ENCODE measurements at regions not wholly inside any gene's neighbourhood (a gene's known extent, or its start where the extent isn't known, plus 50 kb on each side); places are given as distances from the start of the nearest gene placed in this dataset.

GRCh38 chr6:126419901-126420300 lies 80.0 kb downstream of the CENPW start:
- DNase-seq (ENCODE audit: low read depth, low spot score): no peak
- no peak overlapping the region for H3K4me3 ChIP-seq (ENCODE audit: low read length)

GRCh38 chr6:126422912-126423311 lies 83.0 kb downstream of the CENPW start:
- no peak overlapping the region for H3K4me3 ChIP-seq (ENCODE audit: low read length)

GRCh38 chr6:126427713-126428112 lies 87.8 kb downstream of the CENPW start:
- H3K4me3 ChIP-seq (ENCODE audit: low read length): no peak overlapping the region
- DNase-seq (ENCODE audit: low read depth, low spot score): no peak

More at GRCh38 chr6:126422912-126423311, 83.0 kb downstream of the CENPW start:
- DNase-seq (ENCODE audit: low read depth, low spot score): no peak

- H3K4me3 ChIP-seq (ENCODE audit: low read length): no peak overlapping the region
- no peak for DNase-seq (ENCODE audit: low read depth, low spot score)
These were observed 90.0 kb downstream of the CENPW start for GRCh38 chr6:126429866-126430265.

- no peak for DNase-seq (ENCODE audit: low read depth, low spot score)
- H3K4me3 ChIP-seq (ENCODE audit: low read length): no peak overlapping the region
These were observed 92.6 kb downstream of the CENPW start for GRCh38 chr6:126432564-126432963.

- H3K4me3 ChIP-seq (ENCODE audit: low read length): no peak overlapping the region
- no peak for DNase-seq (ENCODE audit: low read depth, low spot score)
These were observed 94.0 kb downstream of the CENPW start for GRCh38 chr6:126433927-126434326.

DNA sequence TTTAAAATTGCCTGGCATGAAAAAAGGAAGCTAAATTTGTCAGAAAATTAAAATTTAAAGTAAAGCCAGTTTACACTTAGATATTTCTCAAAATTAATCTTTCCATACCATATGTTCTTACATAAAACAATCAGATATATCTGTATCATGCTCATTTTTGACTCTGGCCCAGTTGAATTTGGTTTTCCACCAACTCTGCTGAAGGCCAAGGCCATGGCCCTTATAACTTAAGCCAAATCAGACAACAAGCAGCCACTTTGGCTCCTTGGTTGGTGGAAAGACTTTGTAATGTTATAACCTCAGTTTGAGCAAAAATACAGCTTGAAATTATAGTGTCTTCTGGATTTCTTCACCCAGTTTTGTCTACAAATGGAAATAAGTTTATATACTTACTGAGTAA lies 97.3 kb downstream of the CENPW start:
- H3K4me3 ChIP-seq (ENCODE audit: low read length): no peak overlapping the region
- DNase-seq (ENCODE audit: low read depth, low spot score): no peak

GRCh38 chr6:126439040-126439439 lies 99.1 kb downstream of the CENPW start:
- no peak overlapping the region for H3K4me3 ChIP-seq (ENCODE audit: low read length)
- no peak for DNase-seq (ENCODE audit: low read depth, low spot score)

- H3K4me3 ChIP-seq (ENCODE audit: low read length): no peak overlapping the region
- no peak for DNase-seq (ENCODE audit: low read depth, low spot score)
These were observed 101.0 kb downstream of the CENPW start for GRCh38 chr6:126440923-126441322.

DNA sequence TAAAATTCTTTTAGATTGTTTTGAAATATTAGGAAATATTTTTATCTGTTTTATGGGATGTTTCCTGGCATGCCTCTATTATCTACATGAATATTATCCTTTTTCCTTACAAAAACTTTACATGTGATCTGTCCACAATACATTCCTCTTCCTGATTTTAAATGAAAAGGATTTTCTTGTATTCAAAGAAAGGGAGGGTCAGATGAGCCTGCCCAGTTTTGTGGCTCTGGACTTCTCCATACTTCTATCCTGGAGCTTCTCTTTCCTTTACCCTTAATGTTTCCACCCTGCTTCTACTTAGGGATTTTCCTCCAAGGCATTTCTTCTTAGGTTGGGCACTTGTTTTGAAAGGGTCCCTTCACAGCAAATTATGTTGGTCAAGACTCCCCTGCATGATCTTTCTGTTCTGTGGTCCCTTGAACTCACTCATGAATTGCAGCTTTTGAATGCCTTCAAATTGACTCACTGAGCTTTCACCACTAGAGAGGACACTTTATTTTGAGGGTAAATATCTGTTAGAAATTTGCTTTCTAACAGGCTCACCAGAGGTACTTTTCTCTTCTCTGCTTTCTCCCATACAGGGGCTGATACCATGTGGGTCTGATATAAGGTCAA lies 104.9 kb downstream of the CENPW start:
- no peak overlapping the region for H3K4me3 ChIP-seq (ENCODE audit: low read length)
- DNase-seq (ENCODE audit: low read depth, low spot score): no peak

- no peak overlapping the region for H3K4me3 ChIP-seq (ENCODE audit: low read length)
- no peak for DNase-seq (ENCODE audit: low read depth, low spot score)
These were observed 106.3 kb downstream of the CENPW start for GRCh38 chr6:126446248-126446647.

GRCh38 chr6:126447367-126447766 lies 107.5 kb downstream of the CENPW start:
- no peak overlapping the region for H3K4me3 ChIP-seq (ENCODE audit: low read length)
- no peak for DNase-seq (ENCODE audit: low read depth, low spot score)

DNA sequence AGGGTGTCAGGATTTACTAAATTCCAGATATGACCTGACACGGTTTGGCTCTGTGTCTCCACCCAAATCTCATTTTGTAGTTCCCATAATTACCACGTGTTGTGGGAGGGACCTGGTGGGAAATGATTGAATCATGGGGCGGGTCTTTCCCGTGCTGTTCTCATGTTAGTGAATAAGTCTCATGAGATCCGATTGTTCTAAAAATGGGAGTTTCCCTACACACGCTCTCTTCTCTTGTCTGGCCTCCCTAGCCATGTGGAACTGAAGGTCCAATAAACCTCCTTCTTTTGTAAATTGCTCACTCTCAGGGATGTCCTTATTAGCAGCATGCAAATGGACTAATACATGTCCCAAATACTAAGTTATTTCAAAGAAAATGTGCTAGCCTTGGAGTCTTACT lies 121.1 kb downstream of the CENPW start:
- no peak overlapping the region for H3K4me3 ChIP-seq (ENCODE audit: low read length)
- DNase-seq (ENCODE audit: low read depth, low spot score): no peak

DNA sequence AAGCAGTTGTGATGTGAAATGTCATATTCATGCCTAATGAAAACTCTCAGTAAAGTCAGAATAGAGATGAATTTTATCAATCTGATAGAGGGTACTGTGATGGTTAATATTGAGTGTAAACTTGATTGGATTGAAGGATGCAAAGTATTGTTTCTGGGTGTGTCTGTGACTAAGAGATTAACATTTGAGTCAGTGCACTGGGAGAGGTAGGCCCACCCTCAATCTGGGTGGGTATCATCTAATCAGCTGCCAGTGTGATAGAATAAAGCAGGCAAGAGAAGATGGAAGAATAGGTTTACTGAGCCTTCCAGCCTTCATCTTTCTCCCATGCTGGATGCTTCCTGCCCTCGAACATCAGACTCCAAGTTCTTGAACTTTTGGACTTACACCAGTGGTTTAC lies 124.3 kb downstream of the CENPW start:
- no peak for DNase-seq (ENCODE audit: low read depth, low spot score)
- no peak overlapping the region for H3K4me3 ChIP-seq (ENCODE audit: low read length)

- no peak for DNase-seq (ENCODE audit: low read depth, low spot score)
- H3K4me3 ChIP-seq (ENCODE audit: low read length): no peak overlapping the region
These were observed 135.5 kb downstream of the CENPW start for GRCh38 chr6:126475449-126475848.

DNA sequence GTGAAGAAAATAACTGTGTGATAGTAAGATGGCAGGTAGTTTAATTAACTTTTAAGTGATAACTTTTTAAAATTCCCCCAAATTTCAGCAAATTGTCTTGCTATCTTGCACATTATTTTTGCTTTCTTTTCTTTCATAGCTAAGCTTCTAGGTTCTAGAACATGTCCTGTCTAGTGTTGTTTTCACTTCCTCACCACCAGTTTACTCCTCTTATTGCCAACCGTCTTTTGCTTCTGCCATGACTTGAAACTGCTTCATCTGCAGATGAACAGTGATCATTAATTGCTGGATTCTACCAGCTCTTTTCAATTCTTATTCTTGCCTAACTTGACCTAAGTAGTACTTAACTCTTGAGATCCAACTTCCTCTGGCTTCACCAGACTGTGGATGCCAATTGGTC lies 137.8 kb downstream of the CENPW start:
- no peak overlapping the region for H3K4me3 ChIP-seq (ENCODE audit: low read length)

GRCh38 chr6:126480268-126480667 lies 140.4 kb downstream of the CENPW start:
- DNase-seq (ENCODE audit: low read depth, low spot score): no peak
- no peak overlapping the region for H3K4me3 ChIP-seq (ENCODE audit: low read length)

More for the DNA sequence above, 137.8 kb downstream of the CENPW start:
- DNase-seq (ENCODE audit: low read depth, low spot score): no peak

GRCh38 chr6:126481319-126481718 lies 141.4 kb downstream of the CENPW start:
- no peak for DNase-seq (ENCODE audit: low read depth, low spot score)
- H3K4me3 ChIP-seq (ENCODE audit: low read length): no peak overlapping the region

DNA sequence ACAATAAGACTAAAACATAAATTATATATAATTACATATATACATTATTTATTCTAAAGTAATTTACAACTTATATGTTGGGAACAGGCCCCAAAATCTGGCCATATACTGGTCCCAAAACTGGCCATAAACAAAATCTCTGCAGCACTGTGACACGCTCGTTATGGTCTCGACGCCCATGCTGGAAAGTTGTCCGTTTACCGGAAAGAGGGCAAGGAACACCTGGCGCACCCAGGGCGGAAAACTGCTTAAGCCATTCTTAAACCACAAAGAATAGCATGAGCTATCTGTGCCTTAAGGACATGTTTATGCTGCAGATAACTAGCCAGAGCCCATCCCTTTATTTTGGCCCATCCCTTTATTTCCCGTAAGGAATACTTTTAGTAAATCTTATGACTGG lies 164.9 kb downstream of the CENPW start:
- DNase-seq (ENCODE audit: low read depth, low spot score): no peak
- no peak overlapping the region for H3K4me3 ChIP-seq (ENCODE audit: low read length)

DNA sequence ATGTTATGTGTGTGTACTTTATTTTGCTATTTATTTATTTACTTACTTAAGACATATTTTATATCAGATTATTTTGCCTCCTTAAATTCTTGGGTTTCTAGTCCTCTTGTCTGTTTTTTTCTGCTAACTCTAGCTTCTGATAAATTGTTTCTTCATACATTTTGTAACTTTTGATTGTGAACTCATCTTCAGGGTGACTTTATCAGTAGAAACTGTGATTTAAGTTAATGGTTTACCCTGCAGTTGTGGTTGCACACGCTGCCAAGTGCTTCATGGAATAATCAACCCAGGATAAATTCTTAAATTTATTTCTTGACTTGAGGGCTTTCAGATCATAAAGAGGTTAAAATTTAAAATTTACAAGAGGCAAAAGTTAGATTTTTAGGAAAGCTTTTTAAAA lies 173.3 kb downstream of the CENPW start:
- DNase-seq (ENCODE audit: low read depth, low spot score): no peak
- H3K4me3 ChIP-seq (ENCODE audit: low read length): no peak overlapping the region

- no peak for DNase-seq (ENCODE audit: low read depth, low spot score)
- no peak overlapping the region for H3K4me3 ChIP-seq (ENCODE audit: low read length)
These were observed 176.5 kb downstream of the CENPW start for GRCh38 chr6:126516411-126516810.
